Skin epidermis (tissue), 12 donors: ENCODE measurements at regions not wholly inside any gene's neighbourhood (a gene's known extent, or its start where the extent isn't known, plus 50 kb on each side); places are given as distances from the start of the nearest gene placed in this dataset.

ENCODE experiments used
- H3K27ac ChIP-seq, 21 experiments: fragments of 200-600 bp; sonication (generic) in 11 of 21; one replicate each; pipeline ENCODE4 v1.5.0; 2020; ENCODE audit warnings: mild to moderate bottlenecking in 3 of 21, inconsistent platforms in 2 of 21, moderate library complexity in 2 of 21
- H3K4me3 ChIP-seq, 7 experiments: fragments of 200-600 bp; sonication (generic) in 2 of 7; one replicate each; pipeline ENCODE4 v1.5.0; 2020; ENCODE audit warnings: inconsistent platforms in 2 of 7, mild to moderate bottlenecking in 2 of 7, moderate library complexity in 1 of 7

GRCh38 chr11:86193297-86194095 is 51.1 kb upstream of the EED start:
- H3K27ac ChIP-seq = peak overlapping the region in 17 of 21 experiments; percentile 2 to 81 (median 61)
- peak overlapping the region in 4 of 7 experiments; percentile 5 to 20 (median 12) for H3K4me3 ChIP-seq

DNA sequence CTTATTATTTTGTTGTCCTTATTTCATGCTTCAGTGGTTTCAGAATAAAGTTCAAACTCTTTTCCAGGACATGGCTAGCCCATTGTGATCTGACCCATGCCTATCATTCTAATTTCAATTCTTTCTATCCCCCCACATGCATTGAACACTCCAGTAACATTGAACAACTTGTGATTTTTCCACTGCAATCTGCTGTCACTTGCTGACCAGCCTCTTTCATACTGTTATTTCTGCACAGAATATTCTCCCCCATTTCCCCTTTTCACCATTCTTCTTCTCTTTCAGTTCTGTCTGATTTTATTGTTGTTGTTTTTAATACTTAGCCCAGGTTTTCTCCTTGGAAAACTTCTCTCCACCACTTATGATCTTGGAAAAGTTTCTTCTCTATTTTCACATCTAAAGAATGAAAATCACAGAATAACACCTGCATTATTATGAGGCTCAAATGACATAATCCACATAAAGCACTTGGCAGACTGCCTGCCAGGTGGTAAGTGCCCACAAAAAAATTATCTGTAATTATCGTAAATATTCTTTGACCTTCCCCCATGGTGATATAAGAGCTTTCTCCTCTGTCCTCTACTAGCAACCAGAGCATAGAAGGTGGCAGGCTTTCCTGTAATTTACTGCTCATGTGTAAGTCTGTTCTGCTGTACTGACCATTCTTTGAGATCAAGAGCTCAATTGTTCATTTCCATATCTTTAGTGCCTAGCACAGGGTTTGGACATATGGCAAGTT is 51.9 kb upstream of the EED start:
- no peak overlapping the region for H3K4me3 ChIP-seq
- peak overlapping the region in 17 of 21 experiments; percentile 2 to 81 (median 64) for H3K27ac ChIP-seq

DNA sequence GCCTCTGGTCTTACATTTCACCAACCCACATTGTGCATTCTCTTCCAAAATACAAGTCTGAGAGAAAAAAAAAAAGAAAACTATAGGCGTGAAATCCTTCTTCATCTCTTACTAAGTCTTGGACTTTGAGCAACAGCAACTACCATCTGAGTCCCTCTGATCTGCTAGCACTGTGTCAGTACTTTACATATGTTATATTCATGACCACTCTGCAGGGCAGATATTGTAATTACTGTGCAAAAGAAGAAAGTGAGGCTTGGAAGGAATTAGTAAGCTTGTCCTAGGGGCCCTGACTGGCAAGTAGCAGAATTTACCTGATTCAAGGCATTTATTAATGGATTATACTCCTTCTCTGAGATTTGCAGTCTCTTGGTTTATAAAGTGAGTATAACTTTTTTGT is 52.7 kb upstream of the EED start:
- Histone ChIP-seq H3K4me3 (no peak overlapping the region), H3K27ac (peak overlapping the region in 4 of 21 experiments; percentile 47 to 81 (median 74))

- H3K4me3 ChIP-seq = no peak overlapping the region
- no peak overlapping the region for H3K27ac ChIP-seq
Observed at GRCh38 chr11:86187027-86187426, 57.5 kb upstream of the EED start.

GRCh38 chr11:86186386-86186785 is 58.2 kb upstream of the EED start:
- peak overlapping the region in 2 of 21 experiments; percentile 7 to 25 for H3K27ac ChIP-seq
- H3K4me3 ChIP-seq = no peak overlapping the region

DNA sequence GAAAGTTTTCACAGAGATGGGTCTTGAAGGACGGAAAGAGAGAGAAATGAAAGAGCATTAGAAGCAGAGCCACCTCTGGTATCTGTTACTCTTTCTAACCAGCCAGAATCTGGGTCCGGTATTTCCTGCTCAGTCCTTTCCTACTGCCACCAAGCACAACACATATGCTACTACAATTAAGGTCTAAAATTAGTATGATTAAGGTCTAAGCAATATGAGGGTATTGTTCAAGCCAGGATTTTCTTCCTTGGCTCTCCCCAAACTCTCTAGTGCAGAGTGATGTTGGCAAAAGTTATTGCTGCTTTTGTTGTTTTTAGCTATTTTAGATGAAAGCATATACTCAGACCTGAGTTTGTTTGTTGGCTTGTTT is 59.2 kb upstream of the EED start:
- Histone ChIP-seq H3K27ac (no peak overlapping the region), H3K4me3 (no peak overlapping the region)

GRCh38 chr11:86184728-86185380 is 59.7 kb upstream of the EED start:
- Histone ChIP-seq H3K4me3 (no peak overlapping the region), H3K27ac (peak overlapping the region in 1 of 21 experiments; percentile 6)

DNA sequence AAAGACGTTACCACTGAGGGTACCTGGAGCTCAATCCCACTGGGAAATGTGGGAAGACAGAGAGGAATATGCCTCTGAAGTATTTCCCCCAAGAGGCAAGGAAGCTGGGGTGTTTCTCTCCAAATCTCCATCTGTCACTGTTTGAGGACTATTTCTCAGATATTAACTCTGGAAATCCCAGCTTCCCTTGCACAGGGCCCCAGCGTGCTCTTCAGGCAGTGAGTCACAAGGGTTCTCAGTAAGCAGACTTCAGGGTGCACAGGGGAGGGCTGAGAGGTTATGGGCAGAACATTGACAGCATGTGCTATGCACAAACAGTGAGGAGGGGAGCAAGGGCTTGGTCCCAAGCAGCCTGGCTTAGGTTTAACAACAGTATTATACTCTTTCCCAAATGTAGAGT is 60.9 kb upstream of the EED start:
- Histone ChIP-seq H3K4me3 (no peak overlapping the region), H3K27ac (peak overlapping the region in 6 of 21 experiments; percentile 1 to 46 (median 28))

DNA sequence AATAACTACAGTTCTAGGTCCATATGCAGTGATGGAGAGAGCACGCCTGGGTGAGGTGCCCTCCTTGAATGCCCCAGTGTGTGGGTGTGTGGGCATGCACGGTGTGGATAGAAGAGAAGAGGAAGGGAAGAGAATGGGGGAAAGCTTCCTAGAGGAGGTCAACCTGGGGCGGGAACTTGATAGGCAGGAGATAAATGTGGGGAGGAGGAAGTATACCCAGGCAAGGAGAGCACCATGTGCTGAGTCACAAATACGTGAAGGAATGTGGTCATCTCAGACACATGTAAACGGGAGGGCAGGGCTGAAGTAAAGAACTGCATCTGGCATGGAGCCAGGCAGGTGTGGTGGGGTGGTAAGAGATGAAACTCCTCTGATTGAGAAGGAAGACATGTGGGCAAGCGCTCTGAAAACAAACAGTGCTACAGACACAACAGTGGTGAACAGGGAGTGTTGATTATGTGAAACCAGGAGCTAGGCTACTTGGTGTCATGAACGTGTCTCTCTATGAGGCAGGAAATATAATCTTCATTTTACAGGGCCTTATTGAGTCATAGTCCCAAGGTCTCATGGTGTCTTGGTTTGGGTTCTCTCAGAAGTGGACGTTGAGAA is 61.5 kb upstream of the EED start:
- peak overlapping the region in 6 of 21 experiments; percentile 1 to 46 (median 28) for H3K27ac ChIP-seq
- no peak overlapping the region for H3K4me3 ChIP-seq

DNA sequence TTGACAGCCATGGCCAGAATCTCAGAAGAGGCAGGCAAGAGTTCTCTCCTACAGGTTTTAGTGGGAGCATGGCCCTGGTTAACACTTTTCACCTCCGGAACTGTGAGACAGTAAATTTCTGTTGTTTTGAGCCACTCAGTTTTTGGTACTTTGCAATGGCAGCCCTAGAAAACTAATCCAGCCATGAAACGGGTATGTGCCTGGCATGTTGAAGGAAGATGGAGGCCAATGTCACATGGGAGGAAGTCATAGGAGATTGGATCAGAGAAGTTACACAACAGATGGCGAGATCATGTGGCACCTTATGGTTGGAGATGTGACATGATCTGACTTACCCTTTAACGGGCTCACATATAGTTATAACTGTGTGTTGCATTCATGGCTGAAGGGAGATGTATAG is 63.2 kb upstream of the EED start:
- H3K27ac ChIP-seq = no peak overlapping the region
- H3K4me3 ChIP-seq = no peak overlapping the region

- H3K27ac ChIP-seq = peak overlapping the region in 1 of 21 experiments; percentile 24
- no peak overlapping the region for H3K4me3 ChIP-seq
Observed at GRCh38 chr11:86180851-86181250, 63.7 kb upstream of the EED start.

- peak overlapping the region in 1 of 21 experiments; percentile 24 for H3K27ac ChIP-seq
- no peak overlapping the region for H3K4me3 ChIP-seq
Observed at GRCh38 chr11:86180423-86180822, 64.1 kb upstream of the EED start.

GRCh38 chr11:86179646-86180064 is 64.9 kb upstream of the EED start:
- Histone ChIP-seq H3K4me3 (no peak overlapping the region), H3K27ac (no peak overlapping the region)

- H3K27ac ChIP-seq = peak overlapping the region in 8 of 21 experiments; percentile 0 to 69 (median 16)
- no peak overlapping the region for H3K4me3 ChIP-seq
Observed at GRCh38 chr11:86177302-86177701, 67.3 kb upstream of the EED start.

DNA sequence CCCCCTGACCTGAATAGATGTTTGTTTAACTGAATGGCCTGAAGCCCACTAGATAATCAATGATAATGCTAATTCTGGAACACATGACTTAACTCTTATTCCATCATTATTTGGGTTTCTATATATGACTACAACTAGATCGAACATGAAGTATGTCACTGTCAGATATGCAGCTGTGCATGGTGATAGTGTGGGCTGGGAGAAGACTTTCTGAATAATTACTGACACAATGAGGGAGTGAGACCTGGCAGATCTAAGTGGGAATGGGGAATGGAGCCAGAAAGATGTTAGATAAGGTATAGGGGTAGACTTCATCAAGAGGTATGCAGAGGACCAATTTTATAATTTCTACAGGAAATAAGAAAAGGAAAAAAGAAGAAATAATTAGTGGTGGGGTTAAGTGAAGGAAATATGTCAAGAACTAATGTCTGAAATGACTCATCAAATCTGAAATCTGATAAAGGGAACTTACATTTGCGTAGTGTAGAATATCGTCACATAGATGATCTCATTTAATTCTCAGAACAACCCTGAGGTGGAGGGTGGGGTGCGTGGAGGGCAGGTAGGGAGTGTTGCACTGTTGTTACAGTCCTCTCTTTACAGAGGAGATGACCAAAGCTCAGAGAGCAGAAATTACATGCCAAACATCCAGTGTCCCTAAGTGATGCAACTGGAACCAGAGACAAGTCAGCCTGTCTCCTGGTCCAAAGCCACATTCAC is 68.2 kb upstream of the EED start:
- Histone ChIP-seq H3K4me3 (no peak overlapping the region), H3K27ac (peak overlapping the region in 6 of 21 experiments; percentile 0 to 60 (median 18))

- peak overlapping the region in 8 of 21 experiments; percentile 4 to 85 (median 78) for H3K27ac ChIP-seq
- H3K4me3 ChIP-seq = no peak overlapping the region
Observed at GRCh38 chr11:86175626-86176025, 68.9 kb upstream of the EED start.

- peak overlapping the region in 17 of 21 experiments; percentile 4 to 89 (median 79) for H3K27ac ChIP-seq
- no peak overlapping the region for H3K4me3 ChIP-seq
Observed at GRCh38 chr11:86175191-86175590, 69.4 kb upstream of the EED start.

DNA sequence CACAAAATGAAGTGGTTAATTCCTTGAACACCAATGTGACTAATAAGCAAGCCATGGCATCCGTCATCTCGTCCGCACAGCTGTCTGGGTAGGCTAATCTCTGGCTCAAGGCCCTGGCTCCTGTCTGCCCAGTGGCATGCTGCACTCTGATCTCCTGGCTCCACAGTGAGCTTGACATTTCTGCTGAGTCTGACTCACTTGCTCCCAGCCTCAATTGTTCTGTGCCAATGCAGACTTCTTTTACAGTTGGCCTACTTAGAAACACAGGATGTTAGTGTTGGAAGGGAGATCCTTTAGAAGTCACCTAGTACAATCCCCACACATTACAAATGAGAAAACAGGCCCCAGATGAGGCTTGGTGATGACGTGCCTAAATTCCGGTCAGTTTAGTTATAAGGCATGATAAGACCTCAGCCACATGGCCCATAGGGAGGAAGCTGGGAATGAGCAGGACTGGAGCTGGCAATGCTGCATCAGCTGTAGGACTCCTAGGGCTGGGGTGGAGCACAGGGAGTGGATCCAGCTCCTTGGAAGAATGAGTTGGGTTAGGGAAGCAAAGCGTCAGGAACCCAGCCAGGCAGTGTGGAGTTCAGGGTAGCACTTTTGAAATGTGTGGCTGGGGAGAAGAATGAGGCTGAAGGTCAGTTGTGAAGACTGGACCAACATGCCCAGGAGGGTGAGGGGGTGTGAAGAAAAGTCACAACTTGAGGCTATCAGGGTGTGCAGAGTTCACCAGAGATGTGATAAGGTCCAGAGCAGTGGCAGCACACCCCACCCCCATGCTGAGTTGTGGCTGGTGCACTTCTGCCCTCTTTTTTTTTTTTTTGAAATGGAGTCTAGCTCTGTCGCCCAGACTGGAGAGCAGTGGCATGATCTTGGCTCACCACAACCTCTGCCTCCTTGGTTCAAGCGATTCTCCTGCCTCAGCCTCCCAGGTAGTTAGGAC is 70.2 kb upstream of the EED start:
- Histone ChIP-seq H3K27ac (peak overlapping the region in 20 of 21 experiments; percentile 1 to 89 (median 75)), H3K4me3 (no peak overlapping the region)
